ENCODE measurements at regions not wholly inside any gene's neighbourhood (a gene's known extent, or its start where the extent isn't known, plus 50 kb on each side); places are given as distances from the start of the nearest gene placed in this dataset.

GRCh38 chr1:98498651-98499050 lies 162.9 kb upstream of the SNX7 start:
- TF ChIP-seq CTCF (IDR thresholded peaks at IDR 0.05) (no peak), NR3C1 (IDR thresholded peaks at IDR 0.05) (no peak), RCOR1 (IDR thresholded peaks at IDR 0.05; ENCODE audit: low read depth, low read length) (no peak), POLR2A (IDR thresholded peaks at IDR 0.05; ENCODE audit: low read length) (no peak), GATA3 (IDR thresholded peaks at IDR 0.05; ENCODE audit: borderline replicate concordance) (no peak), FOSL2 (IDR thresholded peaks at IDR 0.05) (no peak), FOSL2 (CRISPR knock-in tag; IDR thresholded peaks at IDR 0.05) (no peak), ELK1 (IDR thresholded peaks at IDR 0.05; ENCODE audit: low read depth, low read length) (no peak), CHD2 (IDR thresholded peaks at IDR 0.05; ENCODE audit: low read length, partially characterized antibody) (no peak)
